Gastrocnemius medialis (tissue), 4 donors: ENCODE measurements at regions not wholly inside any gene's neighbourhood (a gene's known extent, or its start where the extent isn't known, plus 50 kb on each side); places are given as distances from the start of the nearest gene placed in this dataset.

Experiments
- POLR2A ChIP-seq, 2 donors: fragments of 450-650 bp; IDR thresholded peaks; one replicate each; pipeline ENCODE4 v1.6.1; 2017; ENCODE audit warnings: antibody characterized with exemption in 2 of 2, mild to moderate bottlenecking in 2 of 2, moderate library complexity in 2 of 2
- TF ChIP-seq, protein P1 (sequence below), 5 experiments: fragments of 450-650 bp in 3 of 5; fragments of 200-600 bp in 2 of 5; sonication (generic) in 2 of 5; IDR thresholded peaks in 4 of 5; conservative IDR thresholded peaks in 1 of 5; 1 replicate in 4 of 5; 2 replicates in 1 of 5; pipeline ENCODE4 v1.5.1; 2016 to 2019; ENCODE audit warnings: antibody characterized with exemption in 5 of 5, mild to moderate bottlenecking in 3 of 5, moderate library complexity in 3 of 5

- TF ChIP-seq, protein P1, sequence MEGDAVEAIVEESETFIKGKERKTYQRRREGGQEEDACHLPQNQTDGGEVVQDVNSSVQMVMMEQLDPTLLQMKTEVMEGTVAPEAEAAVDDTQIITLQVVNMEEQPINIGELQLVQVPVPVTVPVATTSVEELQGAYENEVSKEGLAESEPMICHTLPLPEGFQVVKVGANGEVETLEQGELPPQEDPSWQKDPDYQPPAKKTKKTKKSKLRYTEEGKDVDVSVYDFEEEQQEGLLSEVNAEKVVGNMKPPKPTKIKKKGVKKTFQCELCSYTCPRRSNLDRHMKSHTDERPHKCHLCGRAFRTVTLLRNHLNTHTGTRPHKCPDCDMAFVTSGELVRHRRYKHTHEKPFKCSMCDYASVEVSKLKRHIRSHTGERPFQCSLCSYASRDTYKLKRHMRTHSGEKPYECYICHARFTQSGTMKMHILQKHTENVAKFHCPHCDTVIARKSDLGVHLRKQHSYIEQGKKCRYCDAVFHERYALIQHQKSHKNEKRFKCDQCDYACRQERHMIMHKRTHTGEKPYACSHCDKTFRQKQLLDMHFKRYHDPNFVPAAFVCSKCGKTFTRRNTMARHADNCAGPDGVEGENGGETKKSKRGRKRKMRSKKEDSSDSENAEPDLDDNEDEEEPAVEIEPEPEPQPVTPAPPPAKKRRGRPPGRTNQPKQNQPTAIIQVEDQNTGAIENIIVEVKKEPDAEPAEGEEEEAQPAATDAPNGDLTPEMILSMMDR (IDR thresholded peaks at IDR 0.05 in 4 of 5, conservative IDR thresholded peaks at IDR 0.05 in 1 of 5): no peak
- TF ChIP-seq POLR2A (IDR thresholded peaks at IDR 0.05): no peak
Observed at GRCh38 chr3:26280517-26280916, 342.1 kb upstream of the LRRC3B start.
